Neural progenitor cell (in vitro differentiated cells): ENCODE measurements at regions not wholly inside any gene's neighbourhood (a gene's known extent, or its start where the extent isn't known, plus 50 kb on each side); places are given as distances from the start of the nearest gene placed in this dataset.
A peak's percentile ranks its signal among the peaks of the same experiment; 100 is the strongest.

Experiments used
- DNase-seq: peaks from one replicate; pipeline ENCODE4 v3.0.0-alpha.2; 2016; ENCODE audit warnings: low spot score
- H2AFZ ChIP-seq: fragments of 200-600 bp; sonication (generic); replicated peaks from 2 replicates; pipeline ENCODE4 v1.6.1; 2016; ENCODE audit warnings: antibody characterized with exemption
- H3F3A ChIP-seq: fragments of 200-600 bp; sonication (generic); 2 replicates; pipeline ENCODE4 v1.6.1; 2016; ENCODE audit warnings: antibody characterized with exemption, low read depth
- H3K27ac ChIP-seq: fragments of 200-600 bp; sonication (generic); 2 replicates; pipeline ENCODE4 v1.5.1; 2016; ENCODE audit warnings: mild to moderate bottlenecking
- H3K27me3 ChIP-seq: fragments of 200-600 bp; sonication (generic); 2 replicates; pipeline ENCODE4 v1.6.1; 2016; ENCODE audit warnings: mild to moderate bottlenecking, moderate library complexity
- H3K36me3 ChIP-seq: fragments of 200-600 bp; sonication (generic); 2 replicates; pipeline ENCODE4 v1.5.1; 2016
- H3K4me1 ChIP-seq: fragments of 200-600 bp; sonication (generic); 2 replicates; pipeline ENCODE4 v1.6.1; 2016; ENCODE audit warnings: mixed run types
- H3K4me2 ChIP-seq: fragments of 200-600 bp; sonication (generic); 2 replicates; pipeline ENCODE4 v1.6.1; 2016
- H3K4me3 ChIP-seq: fragments of 200-600 bp; sonication (generic); 2 replicates; pipeline ENCODE4 v1.5.1; 2016
- H3K79me2 ChIP-seq: fragments of 200-600 bp; sonication (generic); 2 replicates; pipeline ENCODE4 v1.6.1; 2016; ENCODE audit warnings: low read depth
- H3K9ac ChIP-seq: fragments of 200-600 bp; sonication (generic); 2 replicates; pipeline ENCODE4 v1.6.1; 2016
- H3K9me3 ChIP-seq: fragments of 200-600 bp; sonication (generic); 2 replicates; pipeline ENCODE4 v1.5.1; 2016; ENCODE audit warnings: low read depth
- H4K20me1 ChIP-seq: fragments of 200-600 bp; sonication (generic); 2 replicates; pipeline ENCODE4 v1.6.1; 2016; ENCODE audit warnings: low read depth
- H3K27ac Mint-ChIP-seq: 3 replicates; pipeline ENCODE4 v1.8.0; 2021; ENCODE audit warnings: mixed read lengths
- H3K27me3 Mint-ChIP-seq: 2 replicates; pipeline ENCODE4 v1.8.0; 2022; ENCODE audit warnings: low read depth, mild to moderate bottlenecking, inconsistent platforms, moderate library complexity, mixed read lengths; ENCODE audit not compliant: insufficient read depth
- H3K36me3 Mint-ChIP-seq: 3 replicates; pipeline ENCODE4 v1.8.0; 2021; ENCODE audit warnings: mixed read lengths
- H3K4me1 Mint-ChIP-seq: 3 replicates; pipeline ENCODE4 v1.8.0; 2021; ENCODE audit warnings: mixed read lengths
- H3K4me3 Mint-ChIP-seq: 3 replicates; pipeline ENCODE4 v1.8.0; 2021; ENCODE audit warnings: mild to moderate bottlenecking, moderate library complexity, mixed read lengths
- H3K9me3 Mint-ChIP-seq: 3 replicates; pipeline ENCODE4 v1.8.0; 2020; ENCODE audit warnings: mixed read lengths
- EZH2 ChIP-seq: fragments of 200-600 bp; sonication (generic); IDR thresholded peaks from 2 replicates; pipeline ENCODE4 v1.6.1; 2017; ENCODE audit warnings: antibody characterized with exemption, mild to moderate bottlenecking, moderate library complexity
- EZH2phosphoT487 ChIP-seq: fragments of 200-600 bp; sonication (generic); IDR thresholded peaks from 2 replicates; pipeline ENCODE4 v1.6.1; 2017; ENCODE audit warnings: antibody characterized with exemption
- TF ChIP-seq, protein P1 (sequence below): fragments of 200-600 bp; sonication (generic); IDR thresholded peaks from 2 replicates; pipeline ENCODE4 v1.5.1; 2017; ENCODE audit warnings: antibody characterized with exemption, mild to moderate bottlenecking

DNA sequence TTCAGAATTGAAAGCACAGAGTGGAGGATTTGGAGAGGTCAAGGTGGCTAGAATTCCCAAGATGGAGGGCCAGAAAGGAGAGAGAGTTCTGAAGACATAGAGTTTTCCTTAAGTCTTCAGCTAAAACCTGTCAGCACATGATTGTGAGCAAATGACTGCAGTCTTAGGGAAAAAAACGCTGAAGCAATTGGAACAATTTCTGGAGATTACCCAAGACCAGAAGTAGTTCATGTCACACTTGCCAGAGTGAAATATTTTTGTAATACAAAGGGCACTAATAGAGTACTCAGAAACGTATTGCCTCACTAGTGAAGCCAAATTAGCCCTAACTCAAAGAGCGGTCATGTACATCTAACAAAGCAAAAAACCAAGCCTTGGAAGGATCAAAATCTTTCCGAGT is 541.3 kb upstream of the MARCKS start:
- no peaks in the 10 kb centered on the region for H3K79me2 ChIP-seq
- no peak overlapping the region for H3K4me2 ChIP-seq
- Mint-ChIP-seq H3K27ac (no peak overlapping the region), H3K27me3 (peaks cover 5% of the 10 kb centered on the region), H3K9me3 (peaks cover 7% of the 10 kb centered on the region), H3K36me3 (no peaks in the 10 kb centered on the region), H3K4me3 (no peak overlapping the region), H3K4me1 (peaks cover 27% of the 10 kb centered on the region)
- H3K36me3 ChIP-seq: no peaks in the 10 kb centered on the region
- TF ChIP-seq EZH2: no peak
- TF ChIP-seq, protein P1, sequence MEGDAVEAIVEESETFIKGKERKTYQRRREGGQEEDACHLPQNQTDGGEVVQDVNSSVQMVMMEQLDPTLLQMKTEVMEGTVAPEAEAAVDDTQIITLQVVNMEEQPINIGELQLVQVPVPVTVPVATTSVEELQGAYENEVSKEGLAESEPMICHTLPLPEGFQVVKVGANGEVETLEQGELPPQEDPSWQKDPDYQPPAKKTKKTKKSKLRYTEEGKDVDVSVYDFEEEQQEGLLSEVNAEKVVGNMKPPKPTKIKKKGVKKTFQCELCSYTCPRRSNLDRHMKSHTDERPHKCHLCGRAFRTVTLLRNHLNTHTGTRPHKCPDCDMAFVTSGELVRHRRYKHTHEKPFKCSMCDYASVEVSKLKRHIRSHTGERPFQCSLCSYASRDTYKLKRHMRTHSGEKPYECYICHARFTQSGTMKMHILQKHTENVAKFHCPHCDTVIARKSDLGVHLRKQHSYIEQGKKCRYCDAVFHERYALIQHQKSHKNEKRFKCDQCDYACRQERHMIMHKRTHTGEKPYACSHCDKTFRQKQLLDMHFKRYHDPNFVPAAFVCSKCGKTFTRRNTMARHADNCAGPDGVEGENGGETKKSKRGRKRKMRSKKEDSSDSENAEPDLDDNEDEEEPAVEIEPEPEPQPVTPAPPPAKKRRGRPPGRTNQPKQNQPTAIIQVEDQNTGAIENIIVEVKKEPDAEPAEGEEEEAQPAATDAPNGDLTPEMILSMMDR: no peak
- no peak for TF ChIP-seq EZH2phosphoT487
- H3K27me3 ChIP-seq: no peaks in the 10 kb centered on the region
- peaks cover 14% of the 10 kb centered on the region for H3K4me1 ChIP-seq
- no peak for DNase-seq
- no peak overlapping the region for H2AFZ ChIP-seq
- H3K9me3 ChIP-seq: no peaks in the 10 kb centered on the region
- H3K9ac ChIP-seq: no peak overlapping the region
- H3F3A ChIP-seq: peaks cover 9% of the 10 kb centered on the region
- H3K27ac ChIP-seq: no peak overlapping the region
- H3K4me3 ChIP-seq: no peak overlapping the region
- no peaks in the 10 kb centered on the region for H4K20me1 ChIP-seq

DNA sequence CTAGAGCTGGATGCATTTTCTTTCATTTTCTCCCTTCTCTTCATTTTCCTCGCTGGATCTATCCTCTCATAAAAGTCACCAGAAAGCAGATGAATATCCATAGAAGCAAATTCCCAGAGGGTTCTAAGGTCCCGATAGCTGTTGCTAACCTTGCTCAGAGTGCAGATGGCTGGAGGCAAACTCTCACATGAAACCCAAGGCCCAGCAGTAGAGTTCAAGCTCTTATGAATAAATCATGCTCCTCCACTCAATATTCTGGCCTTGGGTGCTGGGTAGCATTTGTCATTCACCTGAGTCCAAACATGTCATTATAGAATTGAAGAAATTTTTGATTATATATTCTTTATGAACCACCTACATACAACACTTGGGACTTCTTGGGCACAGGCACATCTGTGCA is 539.7 kb upstream of the MARCKS start:
- H3K4me3 Mint-ChIP-seq: no peak overlapping the region
- no peaks in the 10 kb centered on the region for H3K9me3 ChIP-seq
- peaks cover 5% of the 10 kb centered on the region for H3K27me3 Mint-ChIP-seq
- H3K4me1 ChIP-seq: peaks cover 14% of the 10 kb centered on the region
- TF ChIP-seq EZH2 (no peak), EZH2phosphoT487 (no peak)
- TF ChIP-seq, protein P1: no peak
- peak overlapping the region; percentile 40 for H3K4me2 ChIP-seq
- H3K27me3 ChIP-seq: no peaks in the 10 kb centered on the region
- H3K27ac Mint-ChIP-seq: peak overlapping the region; percentile 13
- peaks cover 9% of the 10 kb centered on the region for H3F3A ChIP-seq
- H3K36me3 Mint-ChIP-seq: no peaks in the 10 kb centered on the region
- no peaks in the 10 kb centered on the region for H4K20me1 ChIP-seq
- H3K9ac ChIP-seq: no peak overlapping the region
- no peak overlapping the region for H2AFZ ChIP-seq
- H3K27ac ChIP-seq: no peak overlapping the region
- H3K9me3 Mint-ChIP-seq: peaks cover 11% of the 10 kb centered on the region
- H3K79me2 ChIP-seq: no peaks in the 10 kb centered on the region
- H3K36me3 ChIP-seq: no peaks in the 10 kb centered on the region
- DNase-seq: no peak
- no peak overlapping the region for H3K4me3 ChIP-seq
- peaks cover 27% of the 10 kb centered on the region for H3K4me1 Mint-ChIP-seq

DNA sequence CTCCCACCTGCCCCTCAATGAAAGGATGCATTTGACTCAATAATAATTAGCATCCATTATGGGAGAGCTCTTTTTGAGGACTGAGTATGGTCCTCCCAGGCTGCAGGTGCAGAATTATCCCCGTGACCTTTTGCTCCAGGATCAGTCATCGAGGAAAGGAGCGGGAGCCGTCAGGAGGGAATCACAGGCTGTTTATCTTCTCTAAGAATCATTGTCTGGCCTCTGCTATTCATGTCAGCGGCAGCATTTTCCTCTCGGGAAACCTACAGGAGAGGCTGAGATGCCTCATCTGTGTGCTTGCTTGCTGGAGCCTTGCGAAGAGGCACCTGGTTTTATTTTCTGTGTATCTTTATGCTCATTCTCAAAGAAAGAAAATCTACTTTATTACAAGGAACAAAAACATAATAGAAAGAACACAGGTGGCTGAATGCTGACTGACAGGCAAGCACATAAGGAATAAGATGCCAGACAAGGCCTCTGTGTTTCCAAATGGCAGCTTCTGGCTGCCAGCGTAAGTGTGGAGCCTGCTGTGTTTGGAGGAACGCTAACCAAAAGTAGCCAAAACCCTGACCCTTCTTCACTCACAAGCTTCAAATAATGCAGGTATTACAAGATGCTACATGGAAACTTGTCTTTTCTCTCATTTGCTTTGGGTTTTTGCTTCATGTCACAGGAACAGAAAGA is 539.1 kb upstream of the MARCKS start:
- H3K9me3 ChIP-seq: no peaks in the 10 kb centered on the region
- Mint-ChIP-seq H3K4me1 (peaks cover 27% of the 10 kb centered on the region), H3K27me3 (peaks cover 5% of the 10 kb centered on the region), H3K9me3 (peaks cover 12% of the 10 kb centered on the region), H3K36me3 (no peaks in the 10 kb centered on the region), H3K27ac (peak overlapping the region; percentile 98), H3K4me3 (no peak overlapping the region)
- peaks cover 14% of the 10 kb centered on the region for H3K4me1 ChIP-seq
- H3K4me3 ChIP-seq: no peak overlapping the region
- peak overlapping the region; percentile 70 for H2AFZ ChIP-seq
- H3K27me3 ChIP-seq: no peaks in the 10 kb centered on the region
- peaks cover 9% of the 10 kb centered on the region for H3F3A ChIP-seq
- no peak overlapping the region for H3K9ac ChIP-seq
- H4K20me1 ChIP-seq: no peaks in the 10 kb centered on the region
- no peaks in the 10 kb centered on the region for H3K36me3 ChIP-seq
- TF ChIP-seq EZH2phosphoT487 (no peak), EZH2 (no peak)
- TF ChIP-seq, protein P1: no peak
- peak overlapping the region; percentile 40 for H3K4me2 ChIP-seq
- no peaks in the 10 kb centered on the region for H3K79me2 ChIP-seq
- DNase-seq: peak; percentile 52
- H3K27ac ChIP-seq: peak overlapping the region; percentile 2
